LHCN-M2 (cell line): ENCODE measurements at regions not wholly inside any gene's neighbourhood (a gene's known extent, or its start where the extent isn't known, plus 50 kb on each side); places are given as distances from the start of the nearest gene placed in this dataset.

Experiments used
- DNase-seq: peaks from one replicate; pipeline ENCODE4 v3.0.0-alpha.2; 2012; ENCODE audit warnings: low read depth

DNA sequence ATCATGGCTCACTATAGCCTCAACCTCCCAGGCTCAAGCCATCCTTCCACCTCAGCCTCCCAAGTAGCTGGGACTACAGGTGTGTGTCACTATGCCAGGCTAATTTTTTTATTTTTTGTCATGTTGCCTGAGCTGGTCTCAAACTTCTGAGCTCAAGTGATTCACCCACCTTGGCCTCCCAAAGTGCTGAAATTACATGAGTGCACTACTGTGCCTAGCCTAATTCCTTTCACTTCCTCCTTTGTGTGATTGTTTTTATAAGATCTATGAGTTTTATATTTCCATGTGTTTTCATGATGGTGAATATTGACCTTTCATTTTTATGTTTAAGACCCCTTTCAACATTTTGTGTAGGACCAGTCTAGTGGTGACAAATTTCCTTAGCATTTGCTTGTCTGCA is 55.2 kb upstream of the IL12B start:
- DNase-seq, result no peak

GRCh38 chr5:159386028-159386711 is 55.9 kb upstream of the IL12B start:
- no peak for DNase-seq

GRCh38 chr5:159392871-159393270 is 62.6 kb upstream of the IL12B start:
- no peak for DNase-seq

GRCh38 chr5:159393854-159394274 is 63.6 kb upstream of the IL12B start:
- no peak for DNase-seq

- DNase-seq, result no peak
Observed at GRCh38 chr5:159395202-159395601, 64.9 kb upstream of the IL12B start.

DNA sequence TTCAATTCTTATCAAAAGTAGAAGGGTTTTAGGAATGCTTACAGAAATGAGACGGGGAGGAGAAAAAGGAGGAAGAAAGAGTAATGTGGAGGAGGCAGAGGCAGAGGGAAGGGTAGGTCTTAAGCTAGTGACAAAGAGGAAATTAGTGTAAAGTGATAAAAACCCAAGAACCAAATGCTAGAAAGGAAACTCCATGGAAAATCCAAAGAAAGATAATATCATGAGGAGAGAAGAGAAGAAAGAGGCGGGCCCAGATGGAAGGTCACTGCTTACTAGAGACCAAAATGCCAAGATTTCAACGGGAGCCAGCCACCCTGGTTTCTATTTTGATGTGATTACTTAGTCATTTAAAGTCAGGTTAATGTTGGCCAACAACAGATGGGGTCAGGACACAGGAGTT is 68.6 kb upstream of the IL12B start:
- DNase-seq, result no peak

DNA sequence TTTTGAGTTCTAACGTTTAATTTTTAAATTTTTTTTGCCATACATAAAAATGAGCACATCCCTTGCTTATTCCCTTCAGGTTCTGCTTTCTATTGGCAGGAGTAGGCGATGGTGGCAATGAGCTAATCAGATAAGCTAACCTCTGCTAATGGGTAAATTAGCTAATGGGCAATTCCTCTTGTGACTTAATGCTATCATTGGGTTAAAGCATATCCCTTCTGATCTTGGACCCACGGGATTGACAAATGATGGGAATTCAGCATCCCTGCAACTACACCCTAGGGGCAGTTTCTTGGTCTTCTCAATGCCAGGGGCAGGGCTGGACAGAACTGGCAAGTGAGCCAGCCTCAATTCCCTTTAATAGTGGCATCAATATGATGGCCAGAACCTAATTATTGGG is 70.2 kb upstream of the IL12B start:
- no peak for DNase-seq

- DNase-seq, result no peak
Observed at GRCh38 chr5:159402311-159402710, 72.0 kb upstream of the IL12B start.

- peak; percentile 3 for DNase-seq
Observed at GRCh38 chr5:159402856-159403255, 72.6 kb upstream of the IL12B start.

GRCh38 chr5:159403906-159404681 is 73.8 kb upstream of the IL12B start:
- DNase-seq, result peak; percentile 32

DNA sequence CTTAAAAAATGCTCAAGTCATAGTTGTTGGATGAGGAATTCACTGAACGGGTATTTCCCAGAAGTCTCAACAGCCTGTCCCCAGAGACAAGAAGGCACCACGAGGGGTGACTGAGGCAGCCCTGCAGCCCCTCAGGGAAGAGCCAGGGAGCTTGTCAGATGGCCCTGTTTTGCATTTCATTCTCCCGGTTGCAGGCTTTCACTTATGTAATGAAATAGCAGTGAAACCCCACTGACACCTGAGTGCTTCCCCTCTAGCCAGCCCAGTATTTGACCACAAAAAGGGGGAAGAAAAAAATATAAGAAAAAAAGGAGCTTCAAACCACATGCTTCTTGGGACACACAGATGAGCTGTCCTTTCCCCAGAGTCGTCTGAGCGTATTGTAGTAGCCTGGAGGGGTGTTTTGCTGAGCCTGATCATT is 75.3 kb upstream of the IL12B start:
- no peak for DNase-seq

- no peak for DNase-seq
Observed at GRCh38 chr5:159406571-159406970, 76.3 kb upstream of the IL12B start.

GRCh38 chr5:159409801-159410200 is 79.5 kb upstream of the IL12B start:
- DNase-seq, result no peak

DNA sequence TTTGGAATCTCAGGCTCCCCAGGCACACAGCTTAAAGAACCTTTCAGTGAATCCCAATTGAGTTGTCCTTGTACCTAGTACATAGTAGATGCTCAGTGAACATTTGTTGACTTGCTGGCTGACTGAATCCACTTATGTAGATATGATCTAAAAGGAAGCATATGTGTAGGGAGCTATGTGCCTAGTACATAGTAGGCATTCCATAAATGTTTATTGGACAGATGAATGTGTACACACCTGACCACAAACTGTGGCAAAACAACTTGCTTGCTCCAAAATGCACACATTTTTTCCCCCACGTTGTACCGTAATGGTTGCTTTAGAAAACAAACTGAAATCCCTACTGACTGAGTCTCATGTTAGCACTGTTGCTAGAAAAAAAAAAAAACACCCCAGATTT is 80.2 kb upstream of the IL12B start:
- no peak for DNase-seq

GRCh38 chr5:159411115-159411514 is 80.8 kb upstream of the IL12B start:
- DNase-seq, result no peak

DNA sequence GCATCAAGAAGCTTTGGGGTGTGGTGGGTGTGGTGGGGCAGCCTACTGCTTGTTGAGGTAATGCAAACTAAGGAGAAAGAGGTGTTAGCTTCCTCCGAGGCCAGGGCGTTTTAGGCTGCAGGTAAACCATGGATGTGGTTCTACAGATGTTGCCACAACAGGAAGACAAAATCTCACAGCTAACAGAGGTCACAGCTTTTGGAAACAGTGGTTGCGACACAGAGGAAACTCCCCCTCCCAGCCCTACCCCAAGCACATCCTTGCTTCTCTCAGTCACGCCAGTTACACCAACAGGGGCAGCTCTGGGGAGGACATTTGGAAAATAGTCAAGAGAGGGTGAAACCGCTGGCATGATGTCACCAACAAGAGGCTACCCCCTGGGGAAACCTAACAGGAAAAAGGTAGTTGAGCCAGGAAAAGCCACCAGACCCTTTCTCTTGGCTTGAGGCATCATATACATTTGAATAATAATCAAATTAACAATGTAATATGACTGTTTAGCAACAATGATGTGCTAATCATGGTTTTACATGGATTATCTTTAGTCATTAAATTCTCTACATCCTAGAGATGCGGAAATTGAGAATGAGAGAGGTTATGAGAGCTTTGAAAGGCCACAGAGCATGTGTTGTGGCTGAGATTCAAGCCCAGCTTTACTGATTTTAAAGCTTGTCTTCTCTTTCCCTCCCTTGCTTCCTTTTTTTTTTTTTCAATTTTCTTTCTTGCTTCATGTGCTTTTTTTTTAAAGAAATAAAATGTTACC is 82.2 kb upstream of the IL12B start:
- no peak for DNase-seq

DNA sequence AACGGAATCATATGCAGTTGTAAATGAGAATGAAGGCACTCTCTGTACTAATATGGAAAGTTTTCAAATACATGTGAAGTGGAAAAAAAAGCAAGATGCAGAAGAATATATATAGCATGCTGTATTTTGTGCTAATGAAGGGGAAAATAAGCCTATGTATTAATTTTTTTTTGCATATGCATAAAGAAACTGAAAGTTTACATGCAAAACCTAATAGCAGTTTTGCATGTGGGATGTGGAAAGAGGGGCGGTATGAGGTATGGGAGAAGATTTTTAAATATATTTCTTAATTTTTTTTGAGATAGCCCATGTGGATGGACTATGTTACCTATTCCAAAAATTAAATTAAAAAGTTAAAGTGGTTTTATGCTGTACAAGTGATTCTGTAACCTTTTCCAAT is 83.7 kb upstream of the IL12B start:
- DNase-seq, result no peak

DNA sequence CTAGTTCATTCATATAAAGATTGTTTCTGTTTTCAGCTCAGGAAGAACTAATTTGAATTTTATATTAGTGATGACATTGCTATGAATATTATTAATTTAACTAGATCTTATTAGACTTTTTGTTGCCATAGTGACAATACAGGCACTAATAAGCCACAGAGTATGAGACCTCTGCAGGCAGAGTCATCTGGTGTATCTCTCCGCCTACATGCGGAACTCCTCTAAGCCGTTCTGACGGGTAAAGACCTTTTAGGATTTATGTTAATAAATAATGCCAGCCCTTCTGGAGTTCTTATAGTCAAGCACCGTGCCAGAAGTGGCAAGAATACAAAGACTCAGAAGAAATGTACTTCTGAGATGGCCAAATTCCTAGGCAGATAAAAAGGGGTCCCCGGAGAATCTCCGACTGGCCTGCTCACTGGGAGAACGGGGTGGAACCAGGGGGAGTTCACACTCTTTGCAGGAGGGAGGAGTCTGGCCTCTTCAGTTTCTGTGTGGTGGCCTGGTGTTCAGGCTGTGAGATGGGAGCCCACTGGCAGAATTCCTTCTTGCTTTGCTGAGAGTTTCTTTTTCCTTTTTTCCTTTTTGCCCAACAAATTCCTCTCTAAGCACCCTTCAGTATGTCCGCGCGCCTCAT is 85.1 kb upstream of the IL12B start:
- DNase-seq, result no peak

DNA sequence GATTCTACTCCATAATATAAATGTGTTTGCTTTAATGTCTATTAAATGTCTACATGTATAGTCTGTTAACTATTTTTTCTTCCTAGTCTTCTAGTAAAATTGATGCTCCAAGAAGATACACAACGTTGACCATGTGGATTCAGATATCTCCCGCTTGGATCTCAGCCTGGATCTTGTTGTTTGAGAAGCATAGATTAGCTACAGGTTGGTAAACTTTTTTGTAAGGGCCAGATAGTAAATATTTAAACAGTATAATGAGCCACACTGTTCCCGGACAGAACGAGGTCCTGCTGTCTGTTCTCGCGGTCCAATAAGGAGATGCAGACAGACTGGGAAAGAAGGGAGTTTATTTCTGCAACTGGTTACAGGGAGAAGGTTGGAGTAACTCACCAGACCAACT is 86.2 kb upstream of the IL12B start:
- DNase-seq, result no peak

GRCh38 chr5:159417170-159417569 is 86.9 kb upstream of the IL12B start:
- no peak for DNase-seq

DNA sequence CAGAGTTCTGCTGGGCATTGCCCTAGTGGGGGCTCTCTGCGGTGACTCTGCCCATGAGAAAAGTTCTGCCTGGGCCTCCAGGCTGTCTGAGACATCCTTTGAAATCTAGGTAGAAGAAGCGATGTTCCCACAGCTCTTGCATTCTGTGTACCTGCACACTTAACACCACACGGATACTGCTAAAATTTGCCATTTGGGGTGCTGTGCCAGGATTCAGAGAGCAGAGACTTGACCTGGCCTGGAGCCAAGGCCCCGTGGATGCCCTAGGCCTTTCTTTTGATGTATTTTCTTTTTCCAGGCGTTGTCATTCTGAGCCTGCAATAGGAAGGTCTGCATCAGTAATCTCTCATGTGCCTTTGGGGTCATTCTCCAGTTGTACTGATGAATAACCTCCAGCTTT is 89.3 kb upstream of the IL12B start:
- no peak for DNase-seq

DNA sequence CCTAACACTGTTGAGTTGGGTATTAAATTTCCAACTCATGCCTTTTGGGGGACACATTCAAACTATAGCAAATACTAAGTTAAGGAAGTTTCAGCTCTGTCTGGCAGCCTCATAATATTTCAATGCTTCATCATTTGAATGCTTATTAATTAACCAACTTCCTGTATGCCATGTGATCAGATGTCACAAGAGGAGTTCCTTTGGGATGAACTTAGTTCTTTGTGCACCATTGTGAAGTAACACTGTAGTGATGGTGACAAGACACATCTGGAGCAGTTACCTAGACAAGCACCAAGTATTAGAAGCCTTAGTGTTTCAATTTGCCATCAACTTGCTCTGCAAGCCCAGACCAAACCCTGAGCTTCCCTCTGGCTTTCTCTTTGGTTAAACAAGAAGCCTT is 90.7 kb upstream of the IL12B start:
- DNase-seq, result no peak
